IPS-20b (cell line): ENCODE measurements at regions not wholly inside any gene's neighbourhood (a gene's known extent, or its start where the extent isn't known, plus 50 kb on each side); places are given as distances from the start of the nearest gene placed in this dataset.

Source experiments
- H3K27ac ChIP-seq: one replicate; pipeline ENCODE4 v1.5.1; 2013; ENCODE audit warnings: low read length
- H3K27me3 ChIP-seq: 2 replicates; pipeline ENCODE4 v1.6.1; 2013; ENCODE audit warnings: mild to moderate bottlenecking, low read length, inconsistent platforms; ENCODE audit not compliant: insufficient read depth
- H3K36me3 ChIP-seq: 2 replicates; pipeline ENCODE4 v1.6.1; 2013; ENCODE audit warnings: low read depth, mild to moderate bottlenecking, inconsistent platforms, low read length, moderate library complexity; ENCODE audit not compliant: insufficient read depth
- H3K4me1 ChIP-seq: 2 replicates; pipeline ENCODE4 v1.6.1; 2013; ENCODE audit warnings: mild to moderate bottlenecking, control low read depth, inconsistent platforms, low read length, moderate library complexity; ENCODE audit not compliant: insufficient read depth
- H3K4me3 ChIP-seq: 2 replicates; pipeline ENCODE4 v1.5.1; 2013; ENCODE audit warnings: mild to moderate bottlenecking, low read length, inconsistent platforms
- H3K9ac ChIP-seq: 2 replicates; pipeline ENCODE4 v1.6.1; 2013; ENCODE audit warnings: low read depth, mild to moderate bottlenecking, inconsistent platforms, low read length, moderate library complexity
- H3K9me3 ChIP-seq: 2 replicates; pipeline ENCODE4 v1.6.1; 2013; ENCODE audit warnings: mild to moderate bottlenecking, low read depth, low read length, inconsistent platforms; ENCODE audit not compliant: insufficient read depth

DNA sequence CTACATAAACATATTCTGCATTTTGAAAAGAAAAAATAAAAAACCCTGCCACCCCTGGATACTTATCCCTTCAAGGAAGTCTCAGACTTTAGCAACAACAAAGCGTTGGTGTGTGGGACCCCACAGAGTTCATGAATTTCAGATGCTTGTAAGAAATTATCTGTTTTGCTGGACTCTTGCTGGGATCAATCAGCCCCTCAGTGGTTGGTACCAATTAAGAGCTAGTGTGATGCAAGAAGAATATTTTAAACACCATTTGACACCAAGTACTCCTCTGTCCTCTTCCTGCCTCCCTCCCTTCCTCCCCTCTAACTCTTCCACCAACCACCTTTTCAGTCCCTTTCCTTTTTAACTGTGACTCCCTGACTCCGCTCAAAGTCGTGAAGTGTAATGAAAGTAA is 51.5 kb downstream of the SST start:
- Histone ChIP-seq H3K4me3 (peak overlapping the region; percentile 36; the same call in 1 of the 2 replicates), H3K9ac (no peak overlapping the region), H3K27me3 (peaks cover 76% of the 10 kb centered on the region)

DNA sequence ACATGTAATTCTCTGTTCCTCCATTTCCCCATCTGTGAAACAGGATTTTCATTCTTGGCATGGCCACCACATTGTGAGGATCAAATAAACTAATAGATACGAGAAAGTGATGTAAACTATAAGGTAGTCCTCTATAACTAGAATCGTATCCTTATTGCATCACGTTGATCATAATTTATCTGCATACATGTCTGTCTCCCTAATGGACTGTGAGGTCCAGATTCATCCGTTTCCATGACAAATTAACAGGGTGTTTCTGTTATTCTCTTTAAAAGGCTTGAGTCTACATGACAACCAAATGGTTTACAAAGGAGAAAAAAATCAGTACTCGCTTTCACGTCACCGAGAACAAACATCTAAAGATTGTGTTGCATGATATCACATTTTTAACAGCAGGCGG is 53.0 kb downstream of the SST start:
- H3K9me3 ChIP-seq, result no peaks in the 10 kb centered on the region
- no peaks in the 10 kb centered on the region for H3K36me3 ChIP-seq
- no peak overlapping the region for H3K9ac ChIP-seq
- no peak overlapping the region for H3K27ac ChIP-seq
- peaks cover 61% of the 10 kb centered on the region for H3K27me3 ChIP-seq
- H3K4me1 ChIP-seq, result peaks cover 22% of the 10 kb centered on the region
- no peak overlapping the region for H3K4me3 ChIP-seq

More for the DNA sequence above, 51.5 kb downstream of the SST start:
- Histone ChIP-seq H3K9me3 (no peaks in the 10 kb centered on the region), H3K4me1 (peaks cover 22% of the 10 kb centered on the region), H3K27ac (no peak overlapping the region), H3K36me3 (no peaks in the 10 kb centered on the region)

GRCh38 chr3:187616307-187616972 is 53.8 kb downstream of the SST start:
- Histone ChIP-seq H3K9ac (no peak overlapping the region), H3K36me3 (no peaks in the 10 kb centered on the region), H3K4me1 (peaks cover 22% of the 10 kb centered on the region), H3K4me3 (no peak overlapping the region), H3K27ac (no peak overlapping the region), H3K27me3 (peaks cover 53% of the 10 kb centered on the region), H3K9me3 (no peaks in the 10 kb centered on the region)

DNA sequence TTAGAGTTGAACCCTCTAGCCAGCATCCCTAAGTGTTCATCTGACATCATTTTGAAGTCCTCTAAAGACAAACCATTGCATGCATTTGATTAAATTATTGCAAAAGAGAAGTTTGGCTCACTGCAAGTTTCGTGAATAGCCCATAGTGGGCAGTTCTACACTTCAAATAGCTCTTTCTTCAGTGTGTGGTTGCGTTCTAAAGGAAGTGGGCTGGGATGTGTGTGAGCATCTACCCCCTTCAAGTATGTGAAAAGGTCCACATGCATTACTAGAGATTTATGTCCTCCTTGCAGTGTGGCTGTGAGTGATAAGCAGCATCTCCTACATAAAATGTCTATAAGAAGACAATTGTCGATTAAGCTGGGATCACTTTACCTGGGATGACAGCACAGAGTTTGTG is 54.6 kb downstream of the SST start:
- Histone ChIP-seq H3K9me3 (no peaks in the 10 kb centered on the region), H3K9ac (no peak overlapping the region), H3K36me3 (no peaks in the 10 kb centered on the region), H3K27ac (no peak overlapping the region), H3K4me3 (no peak overlapping the region), H3K27me3 (peaks cover 45% of the 10 kb centered on the region), H3K4me1 (peaks cover 22% of the 10 kb centered on the region)

DNA sequence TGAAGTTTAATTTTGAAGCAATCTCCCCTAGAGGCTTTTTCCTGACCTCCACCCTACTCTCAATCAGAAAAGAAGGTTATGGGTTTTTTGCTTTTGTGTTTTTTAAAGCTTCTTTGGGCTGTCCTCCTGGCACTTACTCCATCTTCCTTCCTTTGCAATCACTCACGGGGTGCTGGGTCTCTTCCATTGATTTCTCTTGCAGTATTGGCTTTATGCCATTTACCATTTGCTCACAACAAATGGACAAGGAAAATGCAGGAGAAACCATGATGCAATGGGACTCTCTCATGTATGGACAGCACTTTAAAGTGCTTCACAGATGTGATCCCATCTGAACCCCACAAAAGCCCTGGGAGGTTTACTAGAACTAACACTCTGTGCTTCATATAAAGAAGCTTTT is 57.5 kb downstream of the SST start:
- Histone ChIP-seq H3K4me3 (no peak overlapping the region), H3K9me3 (no peaks in the 10 kb centered on the region), H3K36me3 (no peaks in the 10 kb centered on the region), H3K27me3 (peaks cover 15% of the 10 kb centered on the region), H3K27ac (no peak overlapping the region), H3K9ac (no peak overlapping the region), H3K4me1 (peaks cover 9% of the 10 kb centered on the region; the same call in 1 of the 2 replicates)

- Histone ChIP-seq H3K9ac (no peak overlapping the region), H3K4me3 (no peak overlapping the region), H3K9me3 (no peaks in the 10 kb centered on the region), H3K4me1 (peaks cover 3% of the 10 kb centered on the region; the same call in 1 of the 2 replicates), H3K27ac (no peak overlapping the region), H3K36me3 (no peaks in the 10 kb centered on the region), H3K27me3 (no peaks in the 10 kb centered on the region)
Measured at GRCh38 chr3:187610981-187611511, 59.1 kb downstream of the SST start.

GRCh38 chr3:187594272-187594671 is 75.9 kb downstream of the SST start:
- no peaks in the 10 kb centered on the region for H3K9me3 ChIP-seq
- peaks cover 13% of the 10 kb centered on the region; the same call in 1 of the 2 replicates for H3K4me1 ChIP-seq
- no peak overlapping the region for H3K4me3 ChIP-seq
- no peaks in the 10 kb centered on the region for H3K27me3 ChIP-seq
- no peak overlapping the region for H3K27ac ChIP-seq
- no peak overlapping the region for H3K9ac ChIP-seq
- no peaks in the 10 kb centered on the region for H3K36me3 ChIP-seq

GRCh38 chr3:187593451-187593850 is 76.7 kb downstream of the SST start:
- no peaks in the 10 kb centered on the region for H3K36me3 ChIP-seq
- H3K27ac ChIP-seq, result no peak overlapping the region
- H3K9ac ChIP-seq, result no peak overlapping the region
- no peaks in the 10 kb centered on the region for H3K27me3 ChIP-seq
- peaks cover 13% of the 10 kb centered on the region; the same call in 1 of the 2 replicates for H3K4me1 ChIP-seq
- H3K9me3 ChIP-seq, result no peaks in the 10 kb centered on the region
- no peak overlapping the region for H3K4me3 ChIP-seq

- peaks cover 13% of the 10 kb centered on the region; the same call in 1 of the 2 replicates for H3K4me1 ChIP-seq
- H3K4me3 ChIP-seq, result no peak overlapping the region
- no peak overlapping the region for H3K27ac ChIP-seq
- H3K9me3 ChIP-seq, result no peaks in the 10 kb centered on the region
- H3K27me3 ChIP-seq, result no peaks in the 10 kb centered on the region
- no peaks in the 10 kb centered on the region for H3K36me3 ChIP-seq
- no peak overlapping the region for H3K9ac ChIP-seq
Measured at GRCh38 chr3:187590861-187591576, 79.2 kb downstream of the SST start.

DNA sequence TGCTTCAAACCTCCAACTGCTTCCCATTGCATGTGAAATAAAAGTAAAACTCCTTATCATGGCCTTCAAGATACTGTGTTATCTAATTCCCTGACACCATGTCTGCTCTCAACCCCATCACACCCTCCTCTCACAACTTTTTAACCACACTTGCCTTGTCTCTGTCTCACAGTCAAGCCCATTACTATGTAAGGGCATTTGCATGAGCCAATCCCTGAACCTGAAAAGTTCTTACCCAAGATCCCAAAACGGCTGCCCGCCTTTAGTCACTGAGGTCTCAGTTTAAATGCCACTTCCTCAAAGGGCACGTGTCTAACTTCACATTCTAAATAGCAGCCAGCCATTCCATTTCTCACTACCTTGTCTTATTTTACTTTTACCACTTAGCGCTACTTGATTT is 83.1 kb downstream of the SST start:
- Histone ChIP-seq H3K4me1 (peaks cover 8% of the 10 kb centered on the region; the same call in 1 of the 2 replicates), H3K36me3 (no peaks in the 10 kb centered on the region), H3K9me3 (no peaks in the 10 kb centered on the region), H3K9ac (no peak overlapping the region), H3K4me3 (no peak overlapping the region), H3K27ac (no peak overlapping the region), H3K27me3 (no peaks in the 10 kb centered on the region)

- Histone ChIP-seq H3K9me3 (no peaks in the 10 kb centered on the region), H3K36me3 (no peaks in the 10 kb centered on the region), H3K27me3 (no peaks in the 10 kb centered on the region), H3K27ac (no peak overlapping the region), H3K4me3 (no peak overlapping the region), H3K9ac (no peak overlapping the region), H3K4me1 (peaks cover 1% of the 10 kb centered on the region; the same call in 1 of the 2 replicates)
Measured at GRCh38 chr3:187586226-187586625, 84.0 kb downstream of the SST start.

- H3K9me3 ChIP-seq, result no peaks in the 10 kb centered on the region
- no peaks in the 10 kb centered on the region for H3K27me3 ChIP-seq
- peaks cover 11% of the 10 kb centered on the region for H3K4me1 ChIP-seq
- no peak overlapping the region for H3K9ac ChIP-seq
- no peak overlapping the region for H3K27ac ChIP-seq
- no peaks in the 10 kb centered on the region for H3K36me3 ChIP-seq
- no peak overlapping the region for H3K4me3 ChIP-seq
Measured at GRCh38 chr3:187572441-187572840, 97.8 kb downstream of the SST start.
